Gastroesophageal sphincter (tissue), 4 donors: ENCODE measurements at regions not wholly inside any gene's neighbourhood (a gene's known extent, or its start where the extent isn't known, plus 50 kb on each side); places are given as distances from the start of the nearest gene placed in this dataset.

ENCODE experiments used
- ATAC-seq: fragments of 150-250 bp; one replicate; pipeline ENCODE4 v1.9.1; 2016; ENCODE audit warnings: mild to moderate bottlenecking, moderate library complexity
- H3K27ac ChIP-seq, 4 donors: fragments of 200-600 bp; sonication (generic) in 3 of 4; 1 replicate in 3 of 4; 2 replicates in 1 of 4; pipeline ENCODE4 v1.5.1; 2016 to 2019
- H3K27me3 ChIP-seq: fragments of 200-600 bp; sonication (generic); one replicate; pipeline ENCODE4 v1.5.1; 2019
- H3K36me3 ChIP-seq, 2 donors: fragments of 200-600 bp; sonication (generic); one replicate each; pipeline ENCODE4 v1.5.1; 2019; ENCODE audit warnings: control low read depth in 1 of 2
- H3K4me1 ChIP-seq, 3 donors: fragments of 200-600 bp; sonication (generic); 1 replicate in 2 of 3; 2 replicates in 1 of 3; pipeline ENCODE4 v1.5.1; 2016 to 2019; ENCODE audit warnings: control low read depth in 2 of 3
- H3K4me3 ChIP-seq, 2 donors: fragments of 200-600 bp; sonication (generic); one replicate each; pipeline ENCODE4 v1.5.1; 2019; ENCODE audit warnings: mild to moderate bottlenecking in 1 of 2, moderate library complexity in 1 of 2
- H3K9me3 ChIP-seq, 3 donors: fragments of 200-600 bp; sonication (generic); one replicate each; pipeline ENCODE4 v1.5.1; 2017 to 2019; ENCODE audit warnings: control low read depth in 2 of 3
- EP300 ChIP-seq: sonication (generic); formaldehyde crosslinking; IDR thresholded peaks from one replicate; pipeline ENCODE4 v1.6.1; 2017; ENCODE audit warnings: antibody characterized with exemption, mild to moderate bottlenecking
- POLR2A ChIP-seq, 2 donors: fragments of 450-650 bp; IDR thresholded peaks; one replicate each; pipeline ENCODE4 v1.6.1; 2017; ENCODE audit warnings: antibody characterized with exemption in 2 of 2, mild to moderate bottlenecking in 2 of 2, moderate library complexity in 1 of 2
- POLR2AphosphoS5 ChIP-seq: sonication (generic); formaldehyde crosslinking; IDR thresholded peaks from one replicate; pipeline ENCODE4 v1.6.1; 2017; ENCODE audit warnings: antibody characterized with exemption
- WGBS, 2 donors: methylation state at CpG; one replicate each; pipeline ENCODE4 v1.1.5; 2018; ENCODE audit warnings: low coverage in 1 of 2; 5-methylcytosine and 5-hydroxymethylcytosine counted together
- TF ChIP-seq, protein P1 (sequence below), 4 experiments: fragments of 200-600 bp in 2 of 4; fragments of 450-650 bp in 2 of 4; sonication (generic) in 1 of 4; IDR thresholded peaks; one replicate each; pipeline ENCODE4 v1.5.1; 2017 to 2019; ENCODE audit warnings: antibody characterized with exemption in 4 of 4, mild to moderate bottlenecking in 2 of 4, moderate library complexity in 2 of 4

DNA sequence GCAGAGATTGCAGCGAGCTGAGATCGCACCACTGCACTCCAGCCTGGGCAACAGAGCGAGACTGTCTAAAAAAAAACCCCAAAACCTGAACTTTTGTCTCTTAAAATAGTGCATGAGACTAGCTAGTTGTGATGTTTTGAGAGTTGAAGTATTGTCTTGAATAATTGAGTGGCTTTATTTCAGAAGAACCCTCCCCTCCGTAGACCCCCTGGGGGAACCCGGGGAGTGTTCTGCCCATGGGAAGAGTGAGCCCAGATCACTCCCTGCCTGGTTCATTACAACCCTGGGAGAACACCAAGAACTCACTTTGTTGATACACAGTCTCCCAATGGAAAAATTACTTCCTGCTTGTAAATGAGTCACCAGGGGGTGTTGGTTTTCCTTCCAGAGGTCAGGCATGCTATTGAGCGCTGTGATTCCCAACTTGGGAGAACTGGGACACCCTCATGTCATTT, 65.3 kb upstream of the SHISA3 start:
- Histone ChIP-seq H3K4me1 (no peaks in the 10 kb centered on the region), H3K4me3 (no peak overlapping the region), H3K27ac (peak overlapping the region in 2 of 4 donors; percentile 35 to 42), H3K36me3 (no peaks in the 10 kb centered on the region), H3K9me3 (no peaks in the 10 kb centered on the region), H3K27me3 (no peaks in the 10 kb centered on the region)
- TF ChIP-seq, protein P1, sequence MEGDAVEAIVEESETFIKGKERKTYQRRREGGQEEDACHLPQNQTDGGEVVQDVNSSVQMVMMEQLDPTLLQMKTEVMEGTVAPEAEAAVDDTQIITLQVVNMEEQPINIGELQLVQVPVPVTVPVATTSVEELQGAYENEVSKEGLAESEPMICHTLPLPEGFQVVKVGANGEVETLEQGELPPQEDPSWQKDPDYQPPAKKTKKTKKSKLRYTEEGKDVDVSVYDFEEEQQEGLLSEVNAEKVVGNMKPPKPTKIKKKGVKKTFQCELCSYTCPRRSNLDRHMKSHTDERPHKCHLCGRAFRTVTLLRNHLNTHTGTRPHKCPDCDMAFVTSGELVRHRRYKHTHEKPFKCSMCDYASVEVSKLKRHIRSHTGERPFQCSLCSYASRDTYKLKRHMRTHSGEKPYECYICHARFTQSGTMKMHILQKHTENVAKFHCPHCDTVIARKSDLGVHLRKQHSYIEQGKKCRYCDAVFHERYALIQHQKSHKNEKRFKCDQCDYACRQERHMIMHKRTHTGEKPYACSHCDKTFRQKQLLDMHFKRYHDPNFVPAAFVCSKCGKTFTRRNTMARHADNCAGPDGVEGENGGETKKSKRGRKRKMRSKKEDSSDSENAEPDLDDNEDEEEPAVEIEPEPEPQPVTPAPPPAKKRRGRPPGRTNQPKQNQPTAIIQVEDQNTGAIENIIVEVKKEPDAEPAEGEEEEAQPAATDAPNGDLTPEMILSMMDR (IDR thresholded peaks at IDR 0.05): no peak
- peak; percentile 38 for TF ChIP-seq POLR2AphosphoS5
- peak; percentile 87 for ATAC-seq
- 68 to 72% methylated on average over 5 to 6 of the region's 6 CpGs for WGBS, 2 donors

DNA sequence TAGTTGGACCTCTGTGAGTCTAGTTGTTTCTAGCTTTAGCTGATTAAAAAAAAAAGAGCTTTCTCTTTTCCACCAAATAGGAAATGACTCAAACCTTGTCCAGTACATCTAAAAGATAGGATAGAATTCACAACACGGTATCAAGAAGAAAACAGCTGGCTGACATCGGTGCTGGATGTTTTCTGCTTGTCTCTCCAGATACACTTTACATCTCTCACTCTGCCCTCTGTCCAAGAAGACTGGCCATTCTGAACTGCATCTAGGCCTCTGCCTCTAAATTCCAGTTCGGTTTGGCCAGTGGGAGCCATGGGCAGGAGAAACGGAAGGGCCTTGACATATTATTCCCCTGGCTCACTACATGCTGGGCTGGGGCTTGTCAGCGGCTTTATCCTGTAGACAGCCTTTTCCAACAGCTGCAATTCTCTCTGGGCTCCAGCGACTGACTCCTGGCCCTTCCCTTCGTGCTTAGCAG, 57.3 kb upstream of the SHISA3 start:
- peaks cover 0 to 8% (median 0%) of the 10 kb centered on the region in 3 donors for H3K4me1 ChIP-seq
- H3K27ac ChIP-seq: peak overlapping the region; percentile 9 to 64 (median 60)
- TF ChIP-seq, protein P1 (IDR thresholded peaks at IDR 0.05): no peak
- TF ChIP-seq POLR2AphosphoS5: no peak
- TF ChIP-seq EP300: no peak
- TF ChIP-seq POLR2A (IDR thresholded peaks at IDR 0.05): no peak
- WGBS, 2 donors: 25 to 32% methylated on average over 3 to 7 of the region's 7 CpGs
- ATAC-seq: peak; percentile 83
- H3K27me3 ChIP-seq: no peaks in the 10 kb centered on the region
- H3K4me3 ChIP-seq: no peak overlapping the region
- no peaks in the 10 kb centered on the region for H3K9me3 ChIP-seq
- no peaks in the 10 kb centered on the region for H3K36me3 ChIP-seq

DNA sequence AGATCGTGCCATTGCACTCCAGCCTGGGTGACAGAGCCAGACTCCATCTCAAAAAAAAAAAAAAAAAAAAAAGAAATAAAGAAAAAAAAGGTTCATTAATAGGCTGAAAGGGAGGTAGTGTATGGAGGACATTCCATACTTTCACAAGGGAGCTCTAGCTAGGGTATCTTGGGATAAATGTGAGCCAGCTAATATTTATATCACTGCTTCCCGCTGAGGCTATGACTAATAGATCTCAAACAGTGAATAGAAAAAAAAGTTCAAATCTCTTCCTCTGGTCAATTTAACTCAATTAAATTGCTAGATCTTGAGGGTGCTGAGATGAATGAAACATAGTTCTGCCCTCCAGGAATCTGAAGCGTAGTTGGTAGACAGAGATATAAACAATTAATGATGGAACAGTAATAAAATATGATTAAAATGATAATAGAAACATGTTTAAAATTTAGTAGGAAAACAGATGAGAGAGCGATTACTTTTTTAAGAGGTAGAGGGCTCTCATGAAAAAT, 55.7 kb upstream of the SHISA3 start:
- H3K36me3 ChIP-seq: no peaks in the 10 kb centered on the region
- no peak for ATAC-seq
- H3K27ac ChIP-seq: no peak overlapping the region
- TF ChIP-seq POLR2A (IDR thresholded peaks at IDR 0.05): no peak
- no peak for TF ChIP-seq POLR2AphosphoS5
- TF ChIP-seq, protein P1 (IDR thresholded peaks at IDR 0.05): no peak
- no peak for TF ChIP-seq EP300
- WGBS, 2 donors: 29 to 60% methylated on average over 1 to 3 of the region's 4 CpGs
- H3K4me1 ChIP-seq: peaks cover 0 to 8% (median 0%) of the 10 kb centered on the region in 3 donors
- no peaks in the 10 kb centered on the region for H3K9me3 ChIP-seq
- H3K4me3 ChIP-seq: no peak overlapping the region
- H3K27me3 ChIP-seq: no peaks in the 10 kb centered on the region

DNA sequence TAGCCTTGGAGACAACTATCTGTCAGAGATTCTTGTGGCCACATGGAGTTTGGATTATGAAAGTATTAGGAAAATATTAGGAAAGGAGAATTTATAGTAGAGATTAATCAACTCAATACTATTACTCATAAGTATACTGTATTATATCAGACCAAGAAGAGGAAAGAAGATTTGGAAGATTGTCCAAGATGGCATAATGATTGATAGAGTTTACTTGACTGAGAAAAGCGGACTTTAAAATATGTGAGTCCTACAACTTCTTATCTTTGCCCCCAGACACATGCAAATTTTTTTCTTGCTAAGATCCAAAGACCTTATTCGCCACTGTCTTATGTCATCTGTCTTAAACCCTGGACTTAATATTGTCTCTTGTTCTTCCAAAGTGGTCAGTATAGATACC, 54.8 kb upstream of the SHISA3 start:
- 17 to 78% methylated on average over 1 to 2 of the region's 2 CpGs for WGBS, 2 donors
- no peaks in the 10 kb centered on the region for H3K9me3 ChIP-seq
- H3K27ac ChIP-seq: no peak overlapping the region
- no peaks in the 10 kb centered on the region for H3K36me3 ChIP-seq
- H3K4me3 ChIP-seq: no peak overlapping the region
- no peaks in the 10 kb centered on the region for H3K27me3 ChIP-seq
- peaks cover 0 to 8% (median 0%) of the 10 kb centered on the region in 3 donors for H3K4me1 ChIP-seq
- TF ChIP-seq POLR2AphosphoS5: no peak
- TF ChIP-seq EP300: no peak
- ATAC-seq: no peak

DNA sequence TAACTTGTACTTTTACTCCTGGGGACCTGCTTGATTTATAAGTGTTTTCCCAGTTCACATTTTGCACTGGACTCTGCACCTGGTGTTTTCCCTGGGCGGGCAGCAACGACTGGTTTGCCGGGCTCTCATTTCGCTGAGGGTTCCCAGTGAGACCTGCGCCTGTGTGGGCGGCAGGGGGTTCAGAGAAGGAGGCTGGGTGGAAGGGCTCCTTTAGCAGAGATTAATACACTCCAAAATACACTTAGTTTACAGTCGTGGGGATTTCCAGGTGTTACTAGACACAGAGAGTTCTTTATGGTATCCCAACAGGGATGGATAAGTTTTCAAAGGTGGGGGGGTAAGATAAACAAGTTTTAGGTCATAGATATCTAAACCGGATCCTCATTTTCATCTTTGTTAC, 53.0 kb upstream of the SHISA3 start:
- ATAC-seq: no peak
- H3K27me3 ChIP-seq: no peaks in the 10 kb centered on the region
- TF ChIP-seq, protein P1 (IDR thresholded peaks at IDR 0.05): no peak
- no peak for TF ChIP-seq POLR2A (IDR thresholded peaks at IDR 0.05)
- TF ChIP-seq EP300: no peak
- no peak for TF ChIP-seq POLR2AphosphoS5
- H3K27ac ChIP-seq: no peak overlapping the region
- H3K4me1 ChIP-seq: peaks cover 0 to 3% (median 0%) of the 10 kb centered on the region in 3 donors
- H3K9me3 ChIP-seq: no peaks in the 10 kb centered on the region
- no peak overlapping the region for H3K4me3 ChIP-seq
- 58 to 69% methylated on average over 3 to 6 of the region's 8 CpGs for WGBS, 2 donors
- no peaks in the 10 kb centered on the region for H3K36me3 ChIP-seq
